ENCODE measurements at regions not wholly inside any gene's neighbourhood (a gene's known extent, or its start where the extent isn't known, plus 50 kb on each side); places are given as distances from the start of the nearest gene placed in this dataset.
"Not testable (repeated sequence)": the region's sequence is repeated elsewhere in the genome, so short reads cannot be mapped to it uniquely, and the experiment has no call there.

DNA sequence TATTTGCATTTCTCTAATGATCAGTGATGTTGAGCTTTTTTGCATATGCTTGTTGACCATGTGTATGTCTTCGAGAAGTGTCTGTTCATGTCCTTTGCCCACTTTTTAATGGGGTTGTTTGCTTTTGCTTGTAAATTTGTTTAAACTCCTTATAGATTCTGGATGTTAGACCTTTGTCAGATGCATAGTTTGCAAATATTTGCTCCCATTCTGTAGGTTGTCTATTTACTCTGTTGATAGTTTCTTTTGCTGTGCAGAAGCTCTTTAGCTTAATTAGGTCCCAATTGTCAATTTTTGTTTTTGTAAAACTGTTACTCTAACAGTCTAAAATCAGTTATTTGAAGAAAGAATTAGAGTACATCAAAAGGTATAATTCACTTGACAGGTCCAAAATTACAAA is 160.6 kb downstream of the LRIG3 start:
- DNase-seq, H3K36me3 Mint-ChIP-seq, H3K4me1 Mint-ChIP-seq, H3K27ac Mint-ChIP-seq, H3K4me3 Mint-ChIP-seq, H3K9me3 Mint-ChIP-seq, H3K27me3 Mint-ChIP-seq: not testable (repeated sequence)

DNA sequence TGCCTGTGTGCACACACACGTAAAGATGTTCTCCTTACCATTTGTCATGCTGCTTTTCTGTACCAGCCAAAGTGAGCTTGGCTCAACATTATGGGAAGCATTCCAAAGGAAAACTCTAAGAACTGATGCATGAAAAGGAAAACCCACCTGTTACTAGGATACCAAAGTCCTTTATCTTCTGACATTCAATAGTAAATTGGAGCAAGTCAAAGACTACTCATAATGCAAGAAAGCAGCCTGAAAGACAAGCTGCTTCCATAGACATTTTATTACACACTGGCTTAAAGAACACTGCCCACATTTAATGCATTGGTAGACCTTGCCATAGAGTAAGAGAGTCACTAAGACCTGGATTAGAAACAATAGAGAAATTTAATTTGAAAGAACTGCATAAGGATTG is 159.0 kb downstream of the LRIG3 start:
- no peaks in the 10 kb centered on the region for H3K36me3 Mint-ChIP-seq
- no peaks in the 10 kb centered on the region for H3K4me1 Mint-ChIP-seq
- H3K27me3 Mint-ChIP-seq, result no peaks in the 10 kb centered on the region

DNA sequence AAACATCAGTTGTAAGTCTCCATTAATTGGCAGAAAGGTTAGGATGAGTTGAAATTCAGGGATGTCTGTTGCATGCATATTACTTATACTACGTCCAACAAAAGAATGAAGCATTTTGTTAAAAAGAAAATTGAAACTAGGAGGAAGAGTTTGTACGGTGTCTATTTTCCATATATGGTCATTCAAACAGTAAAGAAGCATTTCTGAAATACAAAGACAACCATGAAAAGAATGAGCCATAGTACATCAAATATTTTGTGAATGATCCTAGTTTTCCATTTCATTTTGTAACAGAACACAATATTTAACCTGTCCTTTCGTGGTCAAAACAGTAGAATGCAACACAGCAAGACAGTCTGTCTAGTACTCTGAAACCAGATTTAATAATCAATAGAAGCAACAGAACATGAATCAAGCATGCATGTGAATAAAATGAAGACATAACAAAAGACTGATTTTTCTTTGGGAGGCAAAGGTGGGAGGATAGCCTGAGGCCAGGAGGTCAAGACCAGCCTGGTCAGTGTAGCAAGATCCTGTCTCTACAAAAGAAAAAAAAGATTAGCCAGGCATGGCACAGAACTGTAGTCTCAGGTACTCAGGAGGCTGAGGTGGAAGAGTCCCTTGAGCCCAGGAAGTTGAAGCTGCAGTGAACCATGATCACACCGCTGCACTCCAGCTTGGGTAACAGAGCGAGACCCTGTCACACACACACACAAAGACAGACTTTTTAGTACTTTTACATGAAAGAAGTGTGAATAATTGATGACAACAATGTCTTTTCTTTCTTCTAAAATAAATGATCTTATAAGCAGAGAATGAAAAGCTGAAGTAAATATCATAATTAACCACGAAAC is 156.0 kb downstream of the LRIG3 start:
- no peaks in the 10 kb centered on the region for H3K36me3 Mint-ChIP-seq
- no peak overlapping the region for H3K4me3 Mint-ChIP-seq
- H3K4me1 Mint-ChIP-seq, result no peaks in the 10 kb centered on the region
- no peak for DNase-seq
- no peaks in the 10 kb centered on the region for H3K27me3 Mint-ChIP-seq
- peaks cover 7% of the 10 kb centered on the region for H3K9me3 Mint-ChIP-seq
- H3K27ac Mint-ChIP-seq, result no peak overlapping the region

More for the DNA sequence above, 159.0 kb downstream of the LRIG3 start:
- H3K9me3 Mint-ChIP-seq, result peaks cover 3% of the 10 kb centered on the region
- no peak overlapping the region for H3K4me3 Mint-ChIP-seq
- DNase-seq, result no peak
- H3K27ac Mint-ChIP-seq, result no peak overlapping the region

DNA sequence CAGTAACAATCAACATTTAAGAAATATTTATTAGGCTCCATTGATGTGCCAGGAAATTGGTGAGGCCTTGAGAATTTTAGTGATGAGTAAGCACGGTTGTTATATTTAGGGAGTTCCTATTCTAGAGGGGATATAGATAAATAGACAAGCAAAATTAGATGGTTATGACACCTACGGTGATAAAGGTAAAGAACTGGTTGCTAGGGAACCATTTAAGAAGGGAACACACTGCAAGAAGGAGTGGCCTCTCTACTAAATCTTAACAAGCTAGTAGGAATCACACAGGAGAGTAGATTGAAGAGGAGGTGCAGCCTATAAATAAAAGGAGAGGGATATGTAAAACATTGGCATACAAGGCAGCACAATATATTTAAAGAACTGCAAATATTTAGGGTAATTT is 155.2 kb downstream of the LRIG3 start:
- Mint-ChIP-seq H3K4me1 (no peaks in the 10 kb centered on the region), H3K4me3 (no peak overlapping the region), H3K27me3 (no peaks in the 10 kb centered on the region), H3K36me3 (no peaks in the 10 kb centered on the region), H3K27ac (no peak overlapping the region), H3K9me3 (peaks cover 7% of the 10 kb centered on the region)
- no peak for DNase-seq

DNA sequence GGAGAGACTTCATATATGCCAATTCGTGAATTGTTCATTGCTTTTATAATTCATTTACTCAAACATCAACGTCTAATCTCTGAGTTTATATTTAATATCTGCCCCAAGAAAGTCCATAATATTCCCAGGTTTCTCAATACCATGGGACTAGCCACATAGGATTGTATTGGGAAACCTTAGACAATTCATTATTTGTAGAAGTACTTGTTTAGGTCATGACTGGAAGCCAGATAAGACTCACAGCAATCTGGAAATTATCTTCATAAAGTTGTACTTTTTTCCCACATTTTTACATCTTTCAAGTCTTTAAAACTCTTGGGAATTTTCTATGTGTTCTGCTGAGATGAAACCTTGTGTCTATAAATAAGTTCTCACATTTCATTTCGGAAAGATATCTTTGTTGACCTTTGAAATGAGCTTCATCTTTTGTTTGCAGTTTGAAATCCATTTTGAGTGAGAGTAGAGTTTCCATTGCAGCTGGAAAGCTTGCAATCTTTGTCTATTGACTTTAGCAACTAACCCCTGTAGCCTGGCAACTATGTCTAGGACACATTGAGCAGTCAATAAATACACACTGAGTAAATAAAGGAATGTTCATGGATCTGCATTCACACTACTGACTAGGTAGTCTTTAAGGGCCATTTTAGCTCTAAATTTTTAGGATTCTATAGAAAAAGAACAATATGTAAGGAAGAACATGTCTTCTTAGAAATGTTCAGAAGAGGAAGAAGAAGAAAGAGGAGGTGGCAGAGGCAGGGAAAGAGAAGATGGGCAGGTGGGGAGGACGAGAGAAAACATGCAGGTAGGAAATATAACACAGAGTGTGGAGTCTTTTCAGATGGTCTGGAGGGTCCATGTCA is 154.4 kb downstream of the LRIG3 start:
- Mint-ChIP-seq H3K27ac (no peak overlapping the region), H3K27me3 (no peaks in the 10 kb centered on the region), H3K4me3 (no peak overlapping the region), H3K9me3 (peaks cover 7% of the 10 kb centered on the region), H3K4me1 (no peaks in the 10 kb centered on the region), H3K36me3 (no peaks in the 10 kb centered on the region)
- DNase-seq, result no peak

DNA sequence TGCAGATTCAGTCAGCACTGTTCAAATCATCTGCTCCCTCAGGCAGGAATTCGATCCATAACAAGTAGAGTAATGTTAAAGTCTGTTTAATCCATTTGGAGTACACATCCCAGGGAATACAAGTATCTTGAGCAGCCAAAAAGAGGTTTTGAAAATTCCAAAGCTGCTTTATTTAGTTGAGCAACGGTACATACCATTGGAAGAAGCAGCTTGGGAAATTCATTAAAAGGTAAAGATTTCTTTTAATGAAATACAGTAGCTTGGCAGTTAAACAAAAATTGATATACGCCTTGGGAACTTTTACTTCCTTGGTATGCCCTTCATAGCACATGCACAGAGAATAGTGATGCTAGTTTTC is 153.8 kb downstream of the LRIG3 start:
- Mint-ChIP-seq H3K4me1 (no peaks in the 10 kb centered on the region), H3K27ac (no peak overlapping the region), H3K4me3 (no peak overlapping the region), H3K9me3 (peaks cover 7% of the 10 kb centered on the region), H3K27me3 (no peaks in the 10 kb centered on the region), H3K36me3 (no peaks in the 10 kb centered on the region)
- no peak for DNase-seq

DNA sequence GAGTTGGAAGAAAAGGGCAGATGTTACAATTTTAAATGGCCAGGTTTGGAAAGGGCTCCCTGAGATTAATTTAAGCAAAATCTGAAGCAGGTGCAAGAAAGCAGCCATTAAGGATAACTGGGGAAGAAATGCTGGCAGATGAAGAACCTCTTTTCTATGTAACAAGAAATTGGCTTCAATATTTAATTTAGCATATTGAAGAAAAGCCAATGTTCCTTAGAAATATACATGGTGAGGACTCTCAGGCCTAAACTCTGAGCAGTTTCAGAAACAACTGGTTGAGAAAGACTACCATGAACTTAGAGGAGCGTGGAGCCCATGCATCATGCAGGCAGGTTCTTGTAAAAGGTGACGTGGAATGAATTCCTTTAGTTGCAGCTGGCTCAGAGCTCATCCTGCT is 152.8 kb downstream of the LRIG3 start:
- H3K4me3 Mint-ChIP-seq, result no peak overlapping the region
- no peaks in the 10 kb centered on the region for H3K4me1 Mint-ChIP-seq
- H3K9me3 Mint-ChIP-seq, result peaks cover 7% of the 10 kb centered on the region

DNA sequence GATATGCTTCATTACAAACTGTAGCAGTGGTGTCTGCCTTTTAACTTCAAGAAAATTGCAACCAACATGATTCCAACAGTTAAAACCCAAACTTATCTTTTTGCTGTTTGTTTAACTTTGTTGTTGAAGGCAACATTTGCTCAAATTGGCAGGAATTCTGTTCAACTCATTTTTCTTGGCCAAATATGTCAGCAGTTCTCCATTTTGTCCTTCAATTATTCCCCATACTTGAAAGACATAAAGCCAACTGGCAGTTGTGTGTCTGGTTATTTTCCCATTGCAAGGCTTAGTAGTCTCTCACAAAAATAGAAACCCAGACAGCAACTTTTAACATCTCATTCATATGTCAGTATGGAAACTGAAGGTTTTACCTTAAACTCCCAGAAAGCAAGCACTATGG is 146.3 kb downstream of the LRIG3 start:
- Mint-ChIP-seq H3K27me3 (no peaks in the 10 kb centered on the region), H3K4me1 (no peaks in the 10 kb centered on the region)

More for the DNA sequence above, 152.8 kb downstream of the LRIG3 start:
- DNase-seq, result no peak
- Mint-ChIP-seq H3K27ac (no peak overlapping the region), H3K27me3 (no peaks in the 10 kb centered on the region), H3K36me3 (no peaks in the 10 kb centered on the region)

DNA sequence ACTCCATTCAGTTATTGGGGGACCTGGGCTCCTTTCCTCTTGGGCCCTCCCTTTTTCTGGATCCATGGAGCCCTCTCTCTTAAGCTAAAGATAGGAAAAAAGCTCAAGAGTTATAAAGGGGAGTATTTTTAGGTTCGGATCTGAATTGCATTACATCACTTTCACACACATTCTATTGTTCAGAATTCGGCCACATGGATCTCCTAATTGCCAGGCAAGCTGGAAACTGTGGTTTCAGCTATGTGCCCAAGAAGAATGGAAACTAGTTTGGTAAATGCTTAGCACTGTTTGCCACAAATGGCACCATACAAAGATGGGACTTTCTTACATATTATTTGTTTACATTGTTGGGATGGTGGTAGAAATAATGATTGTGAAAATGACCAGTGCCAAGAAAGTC is 145.6 kb downstream of the LRIG3 start:
- H3K4me1 Mint-ChIP-seq, result no peaks in the 10 kb centered on the region
- H3K4me3 Mint-ChIP-seq, result no peak overlapping the region
- no peaks in the 10 kb centered on the region for H3K9me3 Mint-ChIP-seq
- no peak overlapping the region for H3K27ac Mint-ChIP-seq
- H3K36me3 Mint-ChIP-seq, result no peaks in the 10 kb centered on the region
- DNase-seq, result no peak
- H3K27me3 Mint-ChIP-seq, result no peaks in the 10 kb centered on the region

More for the DNA sequence above, 146.3 kb downstream of the LRIG3 start:
- no peaks in the 10 kb centered on the region for H3K36me3 Mint-ChIP-seq
- H3K27ac Mint-ChIP-seq, result no peak overlapping the region
- no peak for DNase-seq
- H3K4me3 Mint-ChIP-seq, result no peak overlapping the region
- peaks cover 2% of the 10 kb centered on the region for H3K9me3 Mint-ChIP-seq

DNA sequence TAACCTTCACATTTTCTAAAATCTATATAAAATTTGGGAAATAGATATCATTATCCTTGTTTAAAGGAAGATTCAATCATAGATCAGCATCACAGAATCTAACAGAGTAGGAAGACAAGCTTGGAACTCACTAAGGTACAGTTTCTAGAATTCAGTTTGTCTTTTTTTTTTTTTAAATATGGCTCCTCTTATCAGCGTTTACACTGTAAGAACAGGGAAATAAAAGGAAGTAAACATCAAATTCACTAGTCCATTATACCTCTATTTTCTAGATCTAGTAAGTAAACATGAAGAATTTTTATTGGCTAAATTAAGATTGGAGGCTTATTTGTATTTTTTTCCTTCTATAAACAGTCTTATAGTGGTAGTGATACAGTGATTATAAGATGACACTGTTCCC is 144.9 kb downstream of the LRIG3 start:
- no peak overlapping the region for H3K4me3 Mint-ChIP-seq
- no peak overlapping the region for H3K27ac Mint-ChIP-seq
- H3K4me1 Mint-ChIP-seq, result no peaks in the 10 kb centered on the region
- no peaks in the 10 kb centered on the region for H3K27me3 Mint-ChIP-seq
- no peaks in the 10 kb centered on the region for H3K9me3 Mint-ChIP-seq
- no peaks in the 10 kb centered on the region for H3K36me3 Mint-ChIP-seq
- no peak for DNase-seq

DNA sequence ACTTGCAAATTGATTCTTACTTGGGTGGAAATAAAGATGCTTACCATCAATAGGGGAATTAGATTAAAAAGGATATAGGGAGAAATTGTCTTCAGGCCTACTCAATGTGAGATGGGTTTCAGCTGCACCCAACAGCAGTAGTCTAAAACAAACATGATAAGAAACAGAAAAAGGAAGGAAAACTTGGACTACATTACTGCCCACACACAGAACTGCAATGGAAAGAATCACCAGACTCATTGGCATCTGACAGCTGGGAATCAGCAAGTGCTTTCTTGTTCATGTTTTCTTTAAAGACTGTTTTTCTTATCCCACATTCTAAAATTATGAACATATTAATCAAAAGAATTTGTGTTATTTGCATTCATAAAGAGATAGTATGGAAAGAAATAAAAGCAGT is 144.2 kb downstream of the LRIG3 start:
- no peaks in the 10 kb centered on the region for H3K4me1 Mint-ChIP-seq
- H3K36me3 Mint-ChIP-seq, result no peaks in the 10 kb centered on the region
- H3K4me3 Mint-ChIP-seq, result no peak overlapping the region
- no peaks in the 10 kb centered on the region for H3K9me3 Mint-ChIP-seq
- no peaks in the 10 kb centered on the region for H3K27me3 Mint-ChIP-seq
- H3K27ac Mint-ChIP-seq, result no peak overlapping the region
- DNase-seq, result no peak

DNA sequence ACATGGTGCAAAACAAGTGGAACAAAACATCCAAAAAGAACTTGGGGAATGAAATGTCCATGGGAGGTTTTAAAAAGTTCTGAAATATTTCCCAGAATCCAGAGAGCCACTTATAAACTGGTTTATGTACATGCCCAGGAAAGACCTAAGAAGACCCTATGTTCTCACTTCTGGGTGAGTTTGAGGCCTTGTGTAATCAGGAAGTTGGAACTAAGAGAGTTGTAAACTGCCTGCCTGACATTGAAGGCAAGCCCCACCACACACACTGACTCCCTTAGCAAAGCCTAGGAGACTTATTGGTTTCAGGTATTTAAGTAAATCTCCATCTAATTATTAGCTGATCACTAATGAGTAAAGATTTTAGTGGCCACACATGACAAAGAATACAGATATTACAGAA is 142.5 kb downstream of the LRIG3 start:
- Mint-ChIP-seq H3K27ac (no peak overlapping the region), H3K27me3 (no peaks in the 10 kb centered on the region), H3K9me3 (no peaks in the 10 kb centered on the region), H3K4me3 (no peak overlapping the region), H3K36me3 (no peaks in the 10 kb centered on the region), H3K4me1 (no peaks in the 10 kb centered on the region)
- no peak for DNase-seq

DNA sequence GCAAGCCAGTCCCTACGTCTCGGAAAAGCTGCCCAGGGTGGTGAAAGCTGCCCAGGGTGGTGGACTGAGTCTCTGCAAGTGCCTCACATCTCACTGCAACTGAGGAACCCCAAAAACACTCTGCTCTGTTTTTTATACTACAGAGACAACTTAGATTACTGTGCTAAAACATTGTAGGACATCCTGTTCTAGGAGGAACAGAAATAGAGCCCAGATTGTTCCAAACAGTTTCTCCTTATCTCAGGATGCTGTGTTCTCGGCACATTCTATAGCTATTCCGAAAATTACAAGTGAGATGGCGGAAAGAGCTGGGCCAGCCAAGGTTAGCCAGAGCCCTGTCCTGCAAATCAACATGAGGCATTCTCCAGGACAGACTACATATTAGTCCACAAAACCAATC is 138.7 kb downstream of the LRIG3 start:
- DNase-seq, result no peak
- H3K27ac Mint-ChIP-seq, result no peak overlapping the region
- no peaks in the 10 kb centered on the region for H3K4me1 Mint-ChIP-seq
- no peaks in the 10 kb centered on the region for H3K36me3 Mint-ChIP-seq
- H3K4me3 Mint-ChIP-seq, result no peak overlapping the region
- H3K27me3 Mint-ChIP-seq, result no peaks in the 10 kb centered on the region
- peaks cover 5% of the 10 kb centered on the region for H3K9me3 Mint-ChIP-seq

DNA sequence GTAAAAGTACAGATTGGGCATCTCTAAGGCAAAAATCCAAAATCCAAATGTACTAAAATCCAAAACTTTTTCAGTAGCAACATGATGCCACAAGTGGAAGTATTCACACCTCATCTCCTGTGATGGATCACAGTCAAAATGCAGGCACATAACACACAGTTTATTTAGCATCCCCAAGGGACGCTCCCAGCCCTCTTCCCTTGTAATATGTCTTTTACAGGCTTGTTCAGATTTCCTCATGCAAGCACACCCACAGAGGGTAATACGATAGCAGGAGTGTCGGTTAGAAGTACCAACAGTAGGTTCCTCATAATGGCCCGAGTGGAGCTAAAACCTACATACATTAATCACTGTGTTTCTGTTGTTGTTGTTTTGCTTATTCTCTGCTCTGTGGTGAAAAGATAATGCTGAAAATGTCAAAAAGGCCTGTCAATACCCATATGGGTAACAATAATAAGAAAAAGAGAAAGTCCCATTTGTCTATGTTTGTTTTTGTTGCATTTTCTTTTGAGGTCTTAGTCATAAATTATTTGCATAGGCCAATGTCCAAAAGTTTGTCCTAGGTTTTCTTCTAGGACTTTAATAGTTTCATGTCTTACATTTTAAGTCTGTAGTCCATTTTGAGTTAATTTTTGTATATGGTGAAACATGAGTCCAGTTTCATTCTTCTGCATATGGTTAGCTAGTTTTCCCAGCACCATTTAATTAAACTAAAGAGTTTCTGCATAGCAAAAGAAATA is 133.1 kb downstream of the LRIG3 start:
- Mint-ChIP-seq H3K27me3 (no peaks in the 10 kb centered on the region), H3K9me3 (peaks cover 5% of the 10 kb centered on the region), H3K36me3 (no peaks in the 10 kb centered on the region), H3K27ac (no peak overlapping the region), H3K4me3 (no peak overlapping the region), H3K4me1 (no peaks in the 10 kb centered on the region)
- no peak for DNase-seq

DNA sequence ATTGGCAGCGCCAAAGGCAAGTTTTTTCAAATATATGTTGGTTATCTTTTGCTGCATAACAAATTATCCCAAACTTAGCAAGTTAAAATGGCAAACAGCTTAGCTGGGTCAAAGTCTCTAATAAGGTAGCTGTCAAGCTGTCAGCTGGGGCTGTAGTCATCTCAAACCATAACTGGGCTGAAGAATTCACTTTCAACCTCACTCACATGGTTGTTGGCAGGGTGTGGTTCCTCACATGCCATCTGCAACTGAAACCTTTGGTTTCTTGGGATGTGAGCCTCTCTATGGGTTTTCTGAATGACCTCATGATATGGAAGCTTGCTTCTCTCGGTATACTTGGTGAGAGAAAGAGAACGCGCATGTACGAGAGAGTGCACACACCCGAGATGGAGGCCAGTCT is 125.4 kb downstream of the LRIG3 start:
- no peaks in the 10 kb centered on the region for H3K4me1 Mint-ChIP-seq
- no peaks in the 10 kb centered on the region for H3K27me3 Mint-ChIP-seq
- H3K36me3 Mint-ChIP-seq, result no peaks in the 10 kb centered on the region
- no peak for DNase-seq
- H3K27ac Mint-ChIP-seq, result no peak overlapping the region
- H3K4me3 Mint-ChIP-seq, result no peak overlapping the region
- peaks cover 6% of the 10 kb centered on the region for H3K9me3 Mint-ChIP-seq
